ENCODE measurements at regions not wholly inside any gene's neighbourhood (a gene's known extent, or its start where the extent isn't known, plus 50 kb on each side); places are given as distances from the start of the nearest gene placed in this dataset.

DNA sequence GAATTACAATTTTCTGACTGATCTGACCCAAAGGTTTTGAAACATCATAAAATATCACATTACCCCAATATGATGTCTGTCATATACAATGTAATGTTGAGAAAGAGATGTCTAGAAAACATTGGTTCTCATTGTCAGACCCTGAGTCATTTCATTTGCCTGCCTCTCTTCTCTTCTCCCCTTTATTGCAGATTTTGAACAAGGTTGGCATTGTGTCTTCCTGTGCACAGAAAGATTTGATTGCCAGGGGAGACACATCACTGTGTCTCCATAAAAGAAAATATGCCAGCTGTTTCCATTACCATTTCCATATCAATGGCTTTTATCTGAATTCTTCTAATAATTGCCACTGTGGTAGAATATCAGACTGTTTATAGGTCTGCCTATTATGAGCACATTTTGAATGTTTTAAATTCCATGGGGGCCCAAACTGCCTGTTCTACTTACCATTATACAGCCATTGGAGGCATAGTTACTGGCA lies 65.6 kb downstream of the IFI44 start:
- TF ChIP-seq EZH2phosphoT487 (IDR thresholded peaks at IDR 0.05; ENCODE audit: low read depth) = no peak
- TF ChIP-seq, protein P1, sequence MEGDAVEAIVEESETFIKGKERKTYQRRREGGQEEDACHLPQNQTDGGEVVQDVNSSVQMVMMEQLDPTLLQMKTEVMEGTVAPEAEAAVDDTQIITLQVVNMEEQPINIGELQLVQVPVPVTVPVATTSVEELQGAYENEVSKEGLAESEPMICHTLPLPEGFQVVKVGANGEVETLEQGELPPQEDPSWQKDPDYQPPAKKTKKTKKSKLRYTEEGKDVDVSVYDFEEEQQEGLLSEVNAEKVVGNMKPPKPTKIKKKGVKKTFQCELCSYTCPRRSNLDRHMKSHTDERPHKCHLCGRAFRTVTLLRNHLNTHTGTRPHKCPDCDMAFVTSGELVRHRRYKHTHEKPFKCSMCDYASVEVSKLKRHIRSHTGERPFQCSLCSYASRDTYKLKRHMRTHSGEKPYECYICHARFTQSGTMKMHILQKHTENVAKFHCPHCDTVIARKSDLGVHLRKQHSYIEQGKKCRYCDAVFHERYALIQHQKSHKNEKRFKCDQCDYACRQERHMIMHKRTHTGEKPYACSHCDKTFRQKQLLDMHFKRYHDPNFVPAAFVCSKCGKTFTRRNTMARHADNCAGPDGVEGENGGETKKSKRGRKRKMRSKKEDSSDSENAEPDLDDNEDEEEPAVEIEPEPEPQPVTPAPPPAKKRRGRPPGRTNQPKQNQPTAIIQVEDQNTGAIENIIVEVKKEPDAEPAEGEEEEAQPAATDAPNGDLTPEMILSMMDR (IDR thresholded peaks at IDR 0.05; ENCODE audit: low read depth, low read length) = no peak
- Histone ChIP-seq H3K4me1 (ENCODE audit: low read length) (no peaks in the 10 kb centered on the region), H3K9ac (ENCODE audit: low read length) (no peak overlapping the region), H3K36me3 (replicated peaks; ENCODE audit: low read depth, low read length) (no peaks in the 10 kb centered on the region), H3K27ac (ENCODE audit: low read length) (no peak overlapping the region), H3K27me3 (ENCODE audit: low read depth, low read length) (no peaks in the 10 kb centered on the region), H2AFZ (ENCODE audit: low read depth, low read length) (no peak overlapping the region), H3K4me3 (ENCODE audit: low read length) (no peak overlapping the region), H3K79me2 (ENCODE audit: low read length) (no peaks in the 10 kb centered on the region), H3K9me3 (ENCODE audit: insufficient read depth, low read length) (no peaks in the 10 kb centered on the region), H3K4me2 (ENCODE audit: low read length) (no peak overlapping the region), H4K20me1 (ENCODE audit: insufficient read depth, low read length) (no peaks in the 10 kb centered on the region)

DNA sequence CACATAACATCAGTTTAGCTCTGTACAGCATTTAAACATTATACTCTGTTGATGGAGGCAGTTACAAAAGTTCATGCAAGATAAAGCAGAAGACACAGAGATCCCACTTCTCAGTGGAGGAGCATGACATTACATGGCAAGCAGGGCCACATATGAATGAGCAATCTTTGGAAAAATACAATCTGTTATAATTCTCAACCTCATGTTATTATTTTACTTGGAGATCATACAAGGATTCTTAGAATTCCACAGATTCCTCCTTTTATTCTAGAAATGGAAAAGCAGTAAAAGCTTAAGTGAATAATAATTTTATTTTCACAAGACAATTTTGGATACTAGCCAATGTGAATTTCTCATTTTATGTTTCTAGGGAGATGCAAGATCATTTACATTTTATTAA lies 66.6 kb downstream of the IFI44 start:
- H3K27me3 ChIP-seq (ENCODE audit: low read depth, low read length) = no peaks in the 10 kb centered on the region
- no peaks in the 10 kb centered on the region for H3K9me3 ChIP-seq (ENCODE audit: insufficient read depth, low read length)
- H2AFZ ChIP-seq (ENCODE audit: low read depth, low read length) = no peak overlapping the region
- H3K4me3 ChIP-seq (ENCODE audit: low read length) = no peak overlapping the region
- H3K79me2 ChIP-seq (ENCODE audit: low read length) = no peaks in the 10 kb centered on the region
- H3K4me2 ChIP-seq (ENCODE audit: low read length) = no peak overlapping the region
- H3K36me3 ChIP-seq (replicated peaks; ENCODE audit: low read depth, low read length) = no peaks in the 10 kb centered on the region
- no peak overlapping the region for H3K27ac ChIP-seq (ENCODE audit: low read length)
- TF ChIP-seq, protein P1 (IDR thresholded peaks at IDR 0.05; ENCODE audit: low read depth, low read length) = no peak
- TF ChIP-seq EZH2phosphoT487 (IDR thresholded peaks at IDR 0.05; ENCODE audit: low read depth) = no peak
- no peak overlapping the region for H3K9ac ChIP-seq (ENCODE audit: low read length)
- no peaks in the 10 kb centered on the region for H4K20me1 ChIP-seq (ENCODE audit: insufficient read depth, low read length)
- no peaks in the 10 kb centered on the region for H3K4me1 ChIP-seq (ENCODE audit: low read length)

DNA sequence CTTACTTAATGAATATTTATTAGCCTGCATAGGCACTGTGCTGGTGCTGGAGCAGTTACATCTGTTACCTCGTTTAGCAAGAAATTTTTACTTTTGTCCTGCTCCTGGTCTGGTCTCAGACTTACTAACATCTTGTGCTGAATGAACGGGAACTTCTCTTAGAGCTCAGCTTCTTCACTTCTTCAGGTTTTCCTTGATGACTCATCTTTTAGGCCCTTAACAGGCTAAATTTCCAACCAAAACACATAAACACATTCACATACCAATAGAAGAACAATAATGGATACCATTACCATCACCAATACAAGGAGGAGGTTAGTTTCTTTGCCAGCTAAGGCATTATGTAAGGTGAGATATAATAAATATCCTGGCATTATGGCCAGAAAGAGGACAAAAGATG lies 68.9 kb downstream of the IFI44 start:
- H3K27me3 ChIP-seq (ENCODE audit: low read depth, low read length) = no peaks in the 10 kb centered on the region
- no peaks in the 10 kb centered on the region for H3K9me3 ChIP-seq (ENCODE audit: insufficient read depth, low read length)
- H3K79me2 ChIP-seq (ENCODE audit: low read length) = no peaks in the 10 kb centered on the region
- H3K27ac ChIP-seq (ENCODE audit: low read length) = no peak overlapping the region
- no peaks in the 10 kb centered on the region for H3K36me3 ChIP-seq (replicated peaks; ENCODE audit: low read depth, low read length)
- no peak overlapping the region for H3K4me2 ChIP-seq (ENCODE audit: low read length)
- TF ChIP-seq, protein P1 (IDR thresholded peaks at IDR 0.05; ENCODE audit: low read depth, low read length) = no peak
- TF ChIP-seq EZH2phosphoT487 (IDR thresholded peaks at IDR 0.05; ENCODE audit: low read depth) = no peak
- no peak overlapping the region for H3K4me3 ChIP-seq (ENCODE audit: low read length)
- H3K9ac ChIP-seq (ENCODE audit: low read length) = no peak overlapping the region
- H2AFZ ChIP-seq (ENCODE audit: low read depth, low read length) = no peak overlapping the region; the same call in 1 of the 2 replicates
- H4K20me1 ChIP-seq (ENCODE audit: insufficient read depth, low read length) = no peaks in the 10 kb centered on the region
- no peaks in the 10 kb centered on the region for H3K4me1 ChIP-seq (ENCODE audit: low read length)

DNA sequence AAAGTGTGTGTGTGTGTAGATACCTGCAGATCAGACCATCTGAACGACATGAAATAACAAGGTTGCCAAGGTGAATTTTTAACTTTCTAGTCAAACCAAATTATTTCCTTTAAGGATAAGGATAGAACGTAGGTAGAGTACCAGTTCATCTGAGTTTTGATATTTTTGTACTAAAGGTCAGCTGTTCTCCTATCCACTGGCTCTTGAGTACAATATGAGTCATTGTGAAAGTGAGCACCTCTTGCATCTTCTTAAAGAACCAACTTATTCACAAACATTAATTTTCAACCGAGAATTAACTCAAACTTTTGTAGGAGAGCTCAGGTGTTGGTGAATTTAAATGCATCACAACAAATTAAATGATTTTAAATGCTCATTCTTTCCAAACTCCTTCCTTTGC lies 71.5 kb downstream of the IFI44 start:
- Histone ChIP-seq H2AFZ (ENCODE audit: low read depth, low read length) (no peak overlapping the region), H3K27ac (ENCODE audit: low read length) (no peak overlapping the region), H3K4me3 (ENCODE audit: low read length) (no peak overlapping the region), H3K36me3 (replicated peaks; ENCODE audit: low read depth, low read length) (no peaks in the 10 kb centered on the region), H3K9me3 (ENCODE audit: insufficient read depth, low read length) (no peaks in the 10 kb centered on the region), H3K79me2 (ENCODE audit: low read length) (no peaks in the 10 kb centered on the region), H3K9ac (ENCODE audit: low read length) (no peak overlapping the region), H3K27me3 (ENCODE audit: low read depth, low read length) (no peaks in the 10 kb centered on the region), H3K4me2 (ENCODE audit: low read length) (no peak overlapping the region), H4K20me1 (ENCODE audit: insufficient read depth, low read length) (no peaks in the 10 kb centered on the region), H3K4me1 (ENCODE audit: low read length) (no peaks in the 10 kb centered on the region)
- TF ChIP-seq, protein P1 (IDR thresholded peaks at IDR 0.05; ENCODE audit: low read depth, low read length) = no peak
- no peak for TF ChIP-seq EZH2phosphoT487 (IDR thresholded peaks at IDR 0.05; ENCODE audit: low read depth)
